Right atrium auricular region (tissue), 2 donors: ENCODE measurements at regions not wholly inside any gene's neighbourhood (a gene's known extent, or its start where the extent isn't known, plus 50 kb on each side); places are given as distances from the start of the nearest gene placed in this dataset.

Experiments used
- DNase-seq: peaks from one replicate; pipeline ENCODE4 v3.0.0-alpha.2; 2019; ENCODE audit warnings: low spot score
- H3K27ac ChIP-seq, 2 donors: fragments of 200-600 bp; sonication (generic); 1 replicate in 1 of 2; 2 replicates in 1 of 2; pipeline ENCODE4 v1.5.1; 2016 to 2019
- H3K27me3 ChIP-seq, 2 donors: fragments of 200-600 bp; sonication (generic); one replicate each; pipeline versions ENCODE4 v1.5.1 to v1.6.0; 2017 to 2019
- H3K36me3 ChIP-seq: fragments of 200-600 bp; sonication (generic); one replicate; pipeline ENCODE4 v1.5.1; 2016
- H3K4me1 ChIP-seq, 2 donors: fragments of 200-600 bp; sonication (generic); one replicate each; pipeline versions ENCODE4 v1.5.1 to v1.6.0; 2017 to 2019
- H3K4me3 ChIP-seq, 2 donors: fragments of 200-600 bp; sonication (generic); 1 replicate in 1 of 2; 2 replicates in 1 of 2; pipeline ENCODE4 v1.5.1; 2017 to 2019; ENCODE audit warnings: mild to moderate bottlenecking in 1 of 2, moderate library complexity in 1 of 2
- H3K9me3 ChIP-seq, 2 donors: fragments of 200-600 bp; sonication (generic); one replicate each; pipeline ENCODE4 v1.5.1; 2019
- CTCF ChIP-seq, 2 donors: fragments of 200-600 bp; sonication (generic); IDR thresholded peaks; one replicate each; pipeline ENCODE4 v1.5.1; 2019; ENCODE audit warnings: antibody characterized with exemption in 2 of 2

DNA sequence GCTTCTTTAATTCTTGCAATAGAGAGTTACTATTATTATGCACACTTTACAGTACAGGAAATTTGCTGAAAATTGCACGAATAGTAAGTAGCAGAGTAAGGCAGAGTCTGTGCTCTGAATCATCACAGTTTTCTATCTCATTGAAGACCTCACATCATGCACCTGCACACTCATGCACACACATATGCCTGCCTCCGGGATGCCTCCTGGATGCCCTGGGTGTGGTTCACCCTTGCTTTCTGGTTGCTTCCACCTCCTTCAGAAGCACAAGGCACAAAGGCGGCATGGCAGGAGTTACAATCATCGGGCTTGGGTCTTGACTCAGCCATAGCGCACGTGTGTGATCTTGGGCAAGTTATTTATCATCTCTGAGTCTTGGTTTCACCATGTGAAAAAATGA is 564.0 kb downstream of the VRK1 start:
- TF ChIP-seq CTCF (IDR thresholded peaks at IDR 0.05), result no peak
- H3K27me3 ChIP-seq, result no peaks in the 10 kb centered on the region
- no peaks in the 10 kb centered on the region for H3K9me3 ChIP-seq
- H3K36me3 ChIP-seq, result no peaks in the 10 kb centered on the region
- no peaks in the 10 kb centered on the region for H3K4me1 ChIP-seq
- no peak for DNase-seq
- H3K4me3 ChIP-seq, result no peak overlapping the region
- no peak overlapping the region for H3K27ac ChIP-seq

- no peak for DNase-seq
- TF ChIP-seq CTCF (IDR thresholded peaks at IDR 0.05), result no peak
These were observed 564.8 kb downstream of the VRK1 start for GRCh38 chr14:97361958-97362357.

DNA sequence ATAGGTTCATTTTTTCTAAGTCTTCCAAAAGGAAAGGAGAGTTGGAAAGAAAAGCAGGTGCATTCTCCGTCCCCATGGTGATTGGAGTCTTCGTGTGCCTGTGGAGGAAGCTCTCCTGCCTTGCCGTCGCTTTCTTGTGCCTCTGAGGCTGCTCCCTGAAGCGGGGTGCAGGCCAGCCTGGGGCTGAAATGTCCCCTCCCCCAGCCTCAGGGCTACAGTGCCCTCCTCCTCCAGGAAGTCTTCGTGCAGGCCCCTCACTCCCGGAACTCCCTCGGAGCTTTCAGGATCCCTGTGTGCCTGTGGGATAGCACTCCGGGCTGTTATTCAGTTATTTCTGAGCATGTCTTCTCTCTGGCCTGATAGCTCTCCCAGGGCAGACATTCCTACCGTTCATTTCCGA is 569.2 kb downstream of the VRK1 start:
- Histone ChIP-seq H3K36me3 (no peaks in the 10 kb centered on the region), H3K4me3 (no peak overlapping the region), H3K9me3 (no peaks in the 10 kb centered on the region), H3K27ac (no peak overlapping the region), H3K27me3 (no peaks in the 10 kb centered on the region), H3K4me1 (no peaks in the 10 kb centered on the region)
- no peak for DNase-seq
- no peak for TF ChIP-seq CTCF (IDR thresholded peaks at IDR 0.05)

More at GRCh38 chr14:97361958-97362357, 564.8 kb downstream of the VRK1 start:
- Histone ChIP-seq H3K27ac (no peak overlapping the region), H3K9me3 (no peaks in the 10 kb centered on the region), H3K27me3 (no peaks in the 10 kb centered on the region), H3K4me1 (no peaks in the 10 kb centered on the region), H3K4me3 (no peak overlapping the region), H3K36me3 (no peaks in the 10 kb centered on the region)

DNA sequence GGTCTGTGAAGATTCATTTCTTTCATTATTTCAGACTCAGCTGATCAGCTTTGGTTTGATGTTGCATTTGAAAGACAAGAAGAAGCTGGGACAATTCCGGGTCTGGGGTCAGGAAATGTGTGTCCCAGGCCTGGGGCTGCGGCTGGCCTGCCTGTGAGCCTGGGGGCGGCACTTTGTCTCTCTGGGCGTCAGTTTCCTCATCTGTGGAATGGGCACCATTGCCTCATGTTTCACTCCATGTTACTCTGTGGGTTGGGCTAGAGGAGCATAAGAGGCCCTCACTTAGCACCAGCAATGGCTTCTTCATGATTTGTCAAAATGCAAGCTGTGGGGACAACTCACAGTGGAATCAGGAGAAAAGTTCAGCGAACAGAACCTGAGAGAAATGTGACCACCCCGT is 570.1 kb downstream of the VRK1 start:
- Histone ChIP-seq H3K27ac (no peak overlapping the region), H3K27me3 (no peaks in the 10 kb centered on the region), H3K36me3 (no peaks in the 10 kb centered on the region), H3K4me3 (no peak overlapping the region), H3K9me3 (no peaks in the 10 kb centered on the region), H3K4me1 (no peaks in the 10 kb centered on the region)
- TF ChIP-seq CTCF (IDR thresholded peaks at IDR 0.05), result no peak
- no peak for DNase-seq

DNA sequence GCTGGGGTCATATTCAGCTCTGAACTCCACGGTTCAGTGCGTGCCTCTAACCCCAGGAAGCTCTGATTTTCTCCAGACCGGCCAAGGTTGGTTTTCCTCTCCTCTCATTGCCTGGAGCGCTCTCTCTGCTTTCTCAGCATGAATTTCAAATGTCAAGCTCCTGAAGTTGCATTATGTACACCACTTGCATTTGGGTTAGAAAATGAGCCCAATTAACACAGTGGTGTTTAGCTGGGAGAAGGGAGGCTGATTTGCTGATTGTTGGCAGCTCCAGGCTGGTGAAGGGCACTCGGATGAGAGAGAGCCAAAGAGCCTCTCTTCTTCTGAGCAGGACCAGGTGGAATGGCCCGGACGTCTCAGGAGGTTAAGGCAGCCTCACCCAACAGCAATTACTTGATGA is 570.9 kb downstream of the VRK1 start:
- DNase-seq, result no peak
- H3K9me3 ChIP-seq, result no peaks in the 10 kb centered on the region

More for the DNA sequence above, 570.9 kb downstream of the VRK1 start:
- no peak overlapping the region for H3K4me3 ChIP-seq
- H3K36me3 ChIP-seq, result no peaks in the 10 kb centered on the region
- H3K4me1 ChIP-seq, result no peaks in the 10 kb centered on the region
- no peak for TF ChIP-seq CTCF (IDR thresholded peaks at IDR 0.05)
- H3K27me3 ChIP-seq, result no peaks in the 10 kb centered on the region
- no peak overlapping the region for H3K27ac ChIP-seq
